ENCODE measurements at regions not wholly inside any gene's neighbourhood (a gene's known extent, or its start where the extent isn't known, plus 50 kb on each side); places are given as distances from the start of the nearest gene placed in this dataset.
A peak's percentile ranks its signal among the peaks of the same experiment; 100 is the strongest.

- H3K9me3 Mint-ChIP-seq, result no peaks in the 10 kb centered on the region
- peak overlapping the region; percentile 96 for H3K4me3 Mint-ChIP-seq
- H3K36me3 Mint-ChIP-seq (ENCODE audit: low read depth), result peaks cover 30% of the 10 kb centered on the region
- H3K27me3 Mint-ChIP-seq, result no peaks in the 10 kb centered on the region
- peaks cover 73% of the 10 kb centered on the region for H3K4me1 Mint-ChIP-seq (ENCODE audit: low read depth)
- H3K27ac Mint-ChIP-seq, result peak overlapping the region; percentile 99
Observed at GRCh38 chr7:131105799-131106680, 221.6 kb upstream of the MKLN1 start.

GRCh38 chr7:131106681-131107336 lies 220.9 kb upstream of the MKLN1 start:
- H3K27me3 Mint-ChIP-seq, result no peaks in the 10 kb centered on the region
- peaks cover 26% of the 10 kb centered on the region for H3K36me3 Mint-ChIP-seq (ENCODE audit: low read depth)
- H3K4me3 Mint-ChIP-seq, result peak overlapping the region; percentile 96
- H3K9me3 Mint-ChIP-seq, result no peaks in the 10 kb centered on the region
- peak overlapping the region; percentile 99 for H3K27ac Mint-ChIP-seq
- peaks cover 73% of the 10 kb centered on the region for H3K4me1 Mint-ChIP-seq (ENCODE audit: low read depth)

GRCh38 chr7:131107337-131108211 lies 220.1 kb upstream of the MKLN1 start:
- H3K4me3 Mint-ChIP-seq, result peak overlapping the region; percentile 96
- peaks cover 18% of the 10 kb centered on the region for H3K36me3 Mint-ChIP-seq (ENCODE audit: low read depth)
- H3K4me1 Mint-ChIP-seq (ENCODE audit: low read depth), result peaks cover 73% of the 10 kb centered on the region
- no peaks in the 10 kb centered on the region for H3K9me3 Mint-ChIP-seq
- peak overlapping the region; percentile 99 for H3K27ac Mint-ChIP-seq
- no peaks in the 10 kb centered on the region for H3K27me3 Mint-ChIP-seq

- H3K4me3 Mint-ChIP-seq, result peak overlapping the region; percentile 96
- H3K9me3 Mint-ChIP-seq, result no peaks in the 10 kb centered on the region
- H3K27me3 Mint-ChIP-seq, result no peaks in the 10 kb centered on the region
- peak overlapping the region; percentile 99 for H3K27ac Mint-ChIP-seq
- peaks cover 15% of the 10 kb centered on the region for H3K36me3 Mint-ChIP-seq (ENCODE audit: low read depth)
- peaks cover 65% of the 10 kb centered on the region for H3K4me1 Mint-ChIP-seq (ENCODE audit: low read depth)
Observed at GRCh38 chr7:131108212-131108940, 219.3 kb upstream of the MKLN1 start.

- no peaks in the 10 kb centered on the region for H3K27me3 Mint-ChIP-seq
- H3K4me3 Mint-ChIP-seq, result peak overlapping the region; percentile 96
- peak overlapping the region; percentile 99 for H3K27ac Mint-ChIP-seq
- H3K9me3 Mint-ChIP-seq, result no peaks in the 10 kb centered on the region
- H3K4me1 Mint-ChIP-seq (ENCODE audit: low read depth), result peaks cover 57% of the 10 kb centered on the region
- H3K36me3 Mint-ChIP-seq (ENCODE audit: low read depth), result peaks cover 8% of the 10 kb centered on the region
Observed at GRCh38 chr7:131109011-131109758, 218.5 kb upstream of the MKLN1 start.

- peak overlapping the region; percentile 99 for H3K27ac Mint-ChIP-seq
- H3K36me3 Mint-ChIP-seq (ENCODE audit: low read depth), result peaks cover 7% of the 10 kb centered on the region
- H3K4me3 Mint-ChIP-seq, result peak overlapping the region; percentile 96
- H3K9me3 Mint-ChIP-seq, result no peaks in the 10 kb centered on the region
- no peaks in the 10 kb centered on the region for H3K27me3 Mint-ChIP-seq
- H3K4me1 Mint-ChIP-seq (ENCODE audit: low read depth), result peaks cover 50% of the 10 kb centered on the region
Observed at GRCh38 chr7:131109759-131110296, 217.8 kb upstream of the MKLN1 start.

GRCh38 chr7:131110297-131111080 lies 217.2 kb upstream of the MKLN1 start:
- Mint-ChIP-seq H3K4me1 (ENCODE audit: low read depth) (peaks cover 44% of the 10 kb centered on the region), H3K4me3 (peak overlapping the region; percentile 96), H3K27ac (peak overlapping the region; percentile 86), H3K27me3 (peaks cover 2% of the 10 kb centered on the region), H3K9me3 (no peaks in the 10 kb centered on the region), H3K36me3 (ENCODE audit: low read depth) (no peaks in the 10 kb centered on the region)

GRCh38 chr7:131111081-131111576 lies 216.5 kb upstream of the MKLN1 start:
- no peaks in the 10 kb centered on the region for H3K36me3 Mint-ChIP-seq (ENCODE audit: low read depth)
- peaks cover 44% of the 10 kb centered on the region for H3K4me1 Mint-ChIP-seq (ENCODE audit: low read depth)
- H3K27me3 Mint-ChIP-seq, result peaks cover 5% of the 10 kb centered on the region
- H3K9me3 Mint-ChIP-seq, result no peaks in the 10 kb centered on the region
- H3K27ac Mint-ChIP-seq, result peak overlapping the region; percentile 86
- H3K4me3 Mint-ChIP-seq, result peak overlapping the region; percentile 96

- H3K4me3 Mint-ChIP-seq, result no peak overlapping the region
- peaks cover 5% of the 10 kb centered on the region for H3K27me3 Mint-ChIP-seq
- no peak overlapping the region for H3K27ac Mint-ChIP-seq
- no peaks in the 10 kb centered on the region for H3K9me3 Mint-ChIP-seq
- H3K36me3 Mint-ChIP-seq (ENCODE audit: low read depth), result no peaks in the 10 kb centered on the region
- H3K4me1 Mint-ChIP-seq (ENCODE audit: low read depth), result peaks cover 44% of the 10 kb centered on the region
Observed at GRCh38 chr7:131111792-131112191, 215.9 kb upstream of the MKLN1 start.

- Mint-ChIP-seq H3K27me3 (peaks cover 5% of the 10 kb centered on the region), H3K4me3 (no peak overlapping the region), H3K27ac (peak overlapping the region; percentile 2), H3K9me3 (peaks cover under 1% of the 10 kb centered on the region), H3K36me3 (ENCODE audit: low read depth) (no peaks in the 10 kb centered on the region), H3K4me1 (ENCODE audit: low read depth) (peaks cover 44% of the 10 kb centered on the region)
Observed at GRCh38 chr7:131112431-131112830, 215.2 kb upstream of the MKLN1 start.

GRCh38 chr7:131115340-131115739 lies 212.3 kb upstream of the MKLN1 start:
- Mint-ChIP-seq H3K27ac (no peak overlapping the region), H3K9me3 (peaks cover 10% of the 10 kb centered on the region), H3K4me3 (no peak overlapping the region), H3K36me3 (ENCODE audit: low read depth) (peaks cover 3% of the 10 kb centered on the region), H3K27me3 (peaks cover 5% of the 10 kb centered on the region), H3K4me1 (ENCODE audit: low read depth) (peaks cover 22% of the 10 kb centered on the region)

GRCh38 chr7:131117439-131117838 lies 210.2 kb upstream of the MKLN1 start:
- peaks cover 5% of the 10 kb centered on the region for H3K27me3 Mint-ChIP-seq
- H3K9me3 Mint-ChIP-seq, result peaks cover 10% of the 10 kb centered on the region
- peaks cover 4% of the 10 kb centered on the region for H3K4me1 Mint-ChIP-seq (ENCODE audit: low read depth)
- H3K27ac Mint-ChIP-seq, result no peak overlapping the region
- peaks cover 3% of the 10 kb centered on the region for H3K36me3 Mint-ChIP-seq (ENCODE audit: low read depth)
- H3K4me3 Mint-ChIP-seq, result no peak overlapping the region

GRCh38 chr7:131119381-131119780 lies 208.3 kb upstream of the MKLN1 start:
- H3K27me3 Mint-ChIP-seq, result peaks cover 5% of the 10 kb centered on the region
- no peak overlapping the region for H3K4me3 Mint-ChIP-seq
- H3K36me3 Mint-ChIP-seq (ENCODE audit: low read depth), result peaks cover 3% of the 10 kb centered on the region
- peaks cover 9% of the 10 kb centered on the region for H3K4me1 Mint-ChIP-seq (ENCODE audit: low read depth)
- peak overlapping the region; percentile 42 for H3K27ac Mint-ChIP-seq
- H3K9me3 Mint-ChIP-seq, result peaks cover 10% of the 10 kb centered on the region

Measured in stimulated activated naive CD8-positive, alpha-beta T cell treated with anti-CD3 and anti-CD28 coated beads, Interleukin-15, Interleukin-2, amounts not matched to agents 100 ng/mL and 50 ng/mL, for 24 hours (primary cell).